Neuronal stem cell (in vitro differentiated cells): ENCODE measurements at regions not wholly inside any gene's neighbourhood (a gene's known extent, or its start where the extent isn't known, plus 50 kb on each side); places are given as distances from the start of the nearest gene placed in this dataset.
A peak's percentile ranks its signal among the peaks of the same experiment; 100 is the strongest.
"Not testable (repeated sequence)": the region's sequence is repeated elsewhere in the genome, so short reads cannot be mapped to it uniquely, and the experiment has no call there.

ENCODE experiments used
- DNase-seq: peaks from one replicate; pipeline ENCODE4 v3.0.0-alpha.2; 2013; ENCODE audit warnings: low spot score
- H2AFZ ChIP-seq: one replicate; pipeline ENCODE4 v1.6.1; 2013; ENCODE audit warnings: mild to moderate bottlenecking, low read length, inconsistent platforms
- H2AK5ac ChIP-seq: 2 replicates; pipeline ENCODE4 v1.6.1; 2013; ENCODE audit warnings: low read depth, mild to moderate bottlenecking, inconsistent platforms, low read length, moderate library complexity, mixed read lengths
- H2BK120ac ChIP-seq: 2 replicates; pipeline ENCODE4 v1.6.1; 2013; ENCODE audit warnings: low read depth, mild to moderate bottlenecking, inconsistent platforms, low read length, moderate library complexity, mixed read lengths
- H2BK12ac ChIP-seq: one replicate; pipeline ENCODE4 v1.6.1; 2013; ENCODE audit warnings: low read length, inconsistent platforms
- H2BK15ac ChIP-seq: 2 replicates; pipeline ENCODE4 v1.6.1; 2013; ENCODE audit warnings: mild to moderate bottlenecking, low read length, inconsistent platforms, mixed read lengths
- H2BK5ac ChIP-seq: one replicate; pipeline ENCODE4 v1.6.1; 2013; ENCODE audit warnings: inconsistent platforms, mild to moderate bottlenecking, low read length, moderate library complexity
- H3K14ac ChIP-seq: one replicate; pipeline ENCODE4 v1.6.1; 2013; ENCODE audit warnings: low read length, inconsistent platforms
- H3K18ac ChIP-seq: 2 replicates; pipeline ENCODE4 v1.6.1; 2013; ENCODE audit warnings: low read length, inconsistent platforms
- H3K23ac ChIP-seq: 2 replicates; pipeline ENCODE4 v1.6.1; 2013; ENCODE audit warnings: low read depth, mild to moderate bottlenecking, mixed read lengths, low read length, inconsistent platforms; ENCODE audit not compliant: poor library complexity
- H3K27ac ChIP-seq: replicated peaks from 3 replicates; pipeline ENCODE4 v1.5.1; 2013; ENCODE audit warnings: low read length, inconsistent platforms
- H3K27me3 ChIP-seq, 3 experiments: 2 replicates each; pipeline ENCODE4 v1.6.1; 2013; ENCODE audit warnings: low read length in 3 of 3, mild to moderate bottlenecking in 2 of 3, inconsistent platforms in 1 of 3, low read depth in 1 of 3, mixed read lengths in 1 of 3, moderate library complexity in 1 of 3; ENCODE audit not compliant: control insufficient read depth in 3 of 3, insufficient read depth in 3 of 3
- H3K36me3 ChIP-seq, 2 donors: replicated peaks in 1 of 2; 2 replicates each; pipeline ENCODE4 v1.6.1; 2013; ENCODE audit warnings: low read length in 2 of 2; ENCODE audit not compliant: control insufficient read depth in 2 of 2, insufficient read depth in 2 of 2
- H3K4ac ChIP-seq: 2 replicates; pipeline ENCODE4 v1.6.1; 2013; ENCODE audit warnings: inconsistent platforms, mild to moderate bottlenecking, low read length, moderate library complexity
- H3K4me1 ChIP-seq, 2 donors: 1 replicate in 1 of 2; 2 replicates in 1 of 2; pipeline ENCODE4 v1.6.1; 2013; ENCODE audit warnings: low read length in 2 of 2, low read depth in 1 of 2; ENCODE audit not compliant: control insufficient read depth in 2 of 2, insufficient read depth in 1 of 2
- H3K4me2 ChIP-seq: one replicate; pipeline ENCODE4 v1.6.1; 2013; ENCODE audit warnings: mild to moderate bottlenecking, low read length, inconsistent platforms; ENCODE audit not compliant: insufficient read depth, poor library complexity, severe bottlenecking
- H3K4me3 ChIP-seq, 2 donors: 2 replicates each; pipeline ENCODE4 v1.5.1; 2013; ENCODE audit warnings: low read length in 2 of 2, mild to moderate bottlenecking in 2 of 2, inconsistent platforms in 1 of 2, moderate library complexity in 1 of 2
- H3K79me1 ChIP-seq: one replicate; pipeline ENCODE4 v1.6.1; 2013; ENCODE audit warnings: low read depth, mild to moderate bottlenecking, inconsistent platforms, low read length, moderate library complexity
- H3K9ac ChIP-seq: one replicate; pipeline ENCODE4 v1.6.1; 2013; ENCODE audit warnings: mild to moderate bottlenecking, low read depth, low read length, inconsistent platforms; ENCODE audit not compliant: poor library complexity
- H3K9me3 ChIP-seq, 2 donors: replicated peaks in 1 of 2; 2 replicates each; pipeline versions ENCODE3 to v1.6.1; 2013; ENCODE audit warnings: low read length in 2 of 2, mild to moderate bottlenecking in 2 of 2, inconsistent platforms in 1 of 2, low read depth in 1 of 2, mixed read lengths in 1 of 2, moderate library complexity in 1 of 2; ENCODE audit not compliant: control insufficient read depth in 2 of 2, insufficient read depth in 1 of 2
- H4K8ac ChIP-seq: one replicate; pipeline ENCODE4 v1.6.1; 2013; ENCODE audit warnings: low read depth, mild to moderate bottlenecking, inconsistent platforms, low read length, moderate library complexity
- H4K91ac ChIP-seq: one replicate; pipeline ENCODE4 v1.6.1; 2013; ENCODE audit warnings: low read length, low read depth, mild to moderate bottlenecking, inconsistent platforms; ENCODE audit not compliant: poor library complexity
- WGBS, 2 donors: extraction: QIAGEN DNeasy Blood & Tissue Kit; methylation state at CpG; one replicate each; pipeline ENCODE4 v1.1.7; 2013; ENCODE audit warnings: missing lambda C conversion rate in 2 of 2, mixed read lengths in 1 of 2; ENCODE audit not compliant: insufficient read length in 2 of 2, insufficient replicate concordance in 1 of 2; ENCODE audit errors: extremely low coverage in 2 of 2; 5-methylcytosine and 5-hydroxymethylcytosine counted together

- not testable (repeated sequence) for H2BK12ac ChIP-seq, H3K4me2 ChIP-seq
These were observed 367.8 kb downstream of the GPAT3 start for GRCh38 chr4:83903740-83904139.

GRCh38 chr4:83894831-83895230 is 358.9 kb downstream of the GPAT3 start:
- H2BK120ac ChIP-seq: no peak overlapping the region
- H3K14ac ChIP-seq: no peak overlapping the region
- no peak overlapping the region for H3K4me2 ChIP-seq
- no peak overlapping the region for H2BK12ac ChIP-seq
- no peak overlapping the region for H2BK15ac ChIP-seq
- peaks cover 0 to 10% of the 10 kb centered on the region in 2 donors for H3K4me1 ChIP-seq
- no peak overlapping the region for H2AFZ ChIP-seq
- no peaks in the 10 kb centered on the region for H3K9me3 ChIP-seq
- H3K36me3 ChIP-seq: no peaks in the 10 kb centered on the region
- H3K18ac ChIP-seq: peak overlapping the region; percentile 4
- no peak overlapping the region for H4K91ac ChIP-seq
- no peak overlapping the region for H3K4me3 ChIP-seq
- H3K4ac ChIP-seq: no peak overlapping the region
- no peak overlapping the region for H3K9ac ChIP-seq
- H3K23ac ChIP-seq: no peak overlapping the region
- WGBS, 2 donors: no CpG with 5 or more reads among the region's 1 CpG
- H3K79me1 ChIP-seq: no peaks in the 10 kb centered on the region
- no peak for DNase-seq
- no peaks in the 10 kb centered on the region for H3K27me3 ChIP-seq
- no peak overlapping the region for H4K8ac ChIP-seq
- no peak overlapping the region for H3K27ac ChIP-seq
- no peak overlapping the region for H2AK5ac ChIP-seq
- H2BK5ac ChIP-seq: no peak overlapping the region

More at GRCh38 chr4:83903740-83904139, 367.8 kb downstream of the GPAT3 start:
- peaks cover 0 to 16% of the 10 kb centered on the region in 2 donors for H3K4me1 ChIP-seq
- H2BK5ac ChIP-seq, H3K9me3 ChIP-seq, H2BK15ac ChIP-seq, H3K36me3 ChIP-seq, H3K27ac ChIP-seq, H3K23ac ChIP-seq, H4K91ac ChIP-seq, H4K8ac ChIP-seq, H3K18ac ChIP-seq, H3K9ac ChIP-seq, H3K14ac ChIP-seq, H3K4ac ChIP-seq, H2BK120ac ChIP-seq, DNase-seq, H3K27me3 ChIP-seq, H3K79me1 ChIP-seq, H2AFZ ChIP-seq, H2AK5ac ChIP-seq, H3K4me3 ChIP-seq: not testable (repeated sequence)
- WGBS, 2 donors: no CpG with 5 or more reads among the region's 1 CpG

- H3K27ac ChIP-seq: no peak overlapping the region
- no CpG with 5 or more reads among the region's 1 CpG for WGBS, 2 donors
- no peak overlapping the region for H3K9ac ChIP-seq
- H2BK12ac ChIP-seq: no peak overlapping the region
- H4K8ac ChIP-seq: no peak overlapping the region
- H3K23ac ChIP-seq: no peak overlapping the region
- no peak for DNase-seq
- H3K9me3 ChIP-seq: no peaks in the 10 kb centered on the region
- no peaks in the 10 kb centered on the region for H3K27me3 ChIP-seq
- no peak overlapping the region for H3K4ac ChIP-seq
- no peak overlapping the region for H3K4me3 ChIP-seq
- no peak overlapping the region for H3K4me2 ChIP-seq
- H2BK15ac ChIP-seq: no peak overlapping the region
- H3K4me1 ChIP-seq: no peaks in the 10 kb centered on the region
- no peak overlapping the region for H3K14ac ChIP-seq
- no peak overlapping the region for H2AK5ac ChIP-seq
- H3K79me1 ChIP-seq: no peaks in the 10 kb centered on the region
- no peak overlapping the region for H2BK120ac ChIP-seq
- H2BK5ac ChIP-seq: no peak overlapping the region
- H4K91ac ChIP-seq: no peak overlapping the region
- no peak overlapping the region for H2AFZ ChIP-seq
- no peaks in the 10 kb centered on the region for H3K36me3 ChIP-seq
- H3K18ac ChIP-seq: no peak overlapping the region
These were observed 354.9 kb downstream of the GPAT3 start for GRCh38 chr4:83890816-83891215.

GRCh38 chr4:83890231-83890630 is 354.3 kb downstream of the GPAT3 start:
- Histone ChIP-seq H2AK5ac (no peak overlapping the region), H4K8ac (no peak overlapping the region), H3K4me1 (no peaks in the 10 kb centered on the region), H2BK12ac (no peak overlapping the region), H4K91ac (no peak overlapping the region), H3K4me2 (no peak overlapping the region), H3K79me1 (no peaks in the 10 kb centered on the region), H3K23ac (no peak overlapping the region), H3K14ac (no peak overlapping the region), H3K27me3 (no peaks in the 10 kb centered on the region), H3K4ac (no peak overlapping the region), H2BK5ac (no peak overlapping the region), H3K9ac (no peak overlapping the region), H2BK15ac (no peak overlapping the region), H2AFZ (no peak overlapping the region), H3K36me3 (no peaks in the 10 kb centered on the region), H3K4me3 (no peak overlapping the region), H3K9me3 (no peaks in the 10 kb centered on the region), H3K18ac (no peak overlapping the region), H3K27ac (no peak overlapping the region), H2BK120ac (no peak overlapping the region)
- no CpG with 5 or more reads among the region's 2 CpGs for WGBS, 2 donors
- DNase-seq: no peak
